SJSA1 (cell line): ENCODE measurements at regions not wholly inside any gene's neighbourhood (a gene's known extent, or its start where the extent isn't known, plus 50 kb on each side); places are given as distances from the start of the nearest gene placed in this dataset.
"Not testable (repeated sequence)": the region's sequence is repeated elsewhere in the genome, so short reads cannot be mapped to it uniquely, and the experiment has no call there.

ENCODE experiments used
- DNase-seq, 2 experiments: peaks; one replicate each; pipeline ENCODE4 v3.0.0-alpha.2; 2015 to 2020; ENCODE audit warnings: low spot score in 2 of 2, low read depth in 1 of 2
- H3K27ac ChIP-seq: fragments of 250-450 bp; sonication (Bioruptor Pico); 2 replicates; pipeline ENCODE4 v1.5.1; 2020; ENCODE audit warnings: mild to moderate bottlenecking, moderate library complexity
- H3K27me3 ChIP-seq: fragments of 250-450 bp; sonication (Bioruptor Pico); replicated peaks from 2 replicates; pipeline ENCODE4 v1.5.1; 2020; ENCODE audit warnings: mild to moderate bottlenecking, moderate library complexity
- H3K36me3 ChIP-seq: fragments of 250-450 bp; sonication (Bioruptor Pico); 2 replicates; pipeline ENCODE4 v1.5.1; 2020; ENCODE audit warnings: mild to moderate bottlenecking
- H3K4me1 ChIP-seq: fragments of 250-450 bp; sonication (Bioruptor Pico); replicated peaks from 2 replicates; pipeline ENCODE4 v1.6.1; 2021; ENCODE audit warnings: mild to moderate bottlenecking
- H3K4me3 ChIP-seq: fragments of 250-450 bp; sonication (Bioruptor Pico); 2 replicates; pipeline ENCODE4 v1.5.1; 2020; ENCODE audit warnings: mild to moderate bottlenecking
- H3K9me3 ChIP-seq: fragments of 250-450 bp; sonication (Bioruptor Pico); replicated peaks from 2 replicates; pipeline ENCODE4 v1.5.1; 2020; ENCODE audit warnings: mild to moderate bottlenecking

- no peak overlapping the region for H3K4me3 ChIP-seq
- H3K4me1 ChIP-seq, result no peaks in the 10 kb centered on the region
- no peak for DNase-seq
- H3K27me3 ChIP-seq, result no peaks in the 10 kb centered on the region
- no peaks in the 10 kb centered on the region for H3K36me3 ChIP-seq
- 0 out of 2 replicates have a peak, but pooled peaks cover 2% of the 10 kb centered on the region for H3K9me3 ChIP-seq
- no peak overlapping the region for H3K27ac ChIP-seq
Observed at GRCh38 chr5:18652404-18653215, 1018.4 kb downstream of the TAF11L14 start.

- H3K9me3 ChIP-seq, result 0 out of 2 replicates have a peak, but pooled peaks cover 2% of the 10 kb centered on the region
- H3K27ac ChIP-seq, result no peak overlapping the region
- no peaks in the 10 kb centered on the region for H3K4me1 ChIP-seq
- no peak overlapping the region for H3K4me3 ChIP-seq
- DNase-seq, result no peak
- H3K27me3 ChIP-seq, result no peaks in the 10 kb centered on the region
- no peaks in the 10 kb centered on the region for H3K36me3 ChIP-seq
Observed at GRCh38 chr5:18653216-18653752, 1019.0 kb downstream of the TAF11L14 start.

GRCh38 chr5:18660511-18660910 is 1026.3 kb downstream of the TAF11L14 start:
- no peak for DNase-seq
- no peaks in the 10 kb centered on the region for H3K9me3 ChIP-seq
- no peak overlapping the region for H3K27ac ChIP-seq
- no peaks in the 10 kb centered on the region for H3K27me3 ChIP-seq
- no peaks in the 10 kb centered on the region for H3K4me1 ChIP-seq
- H3K36me3 ChIP-seq, result no peaks in the 10 kb centered on the region
- no peak overlapping the region for H3K4me3 ChIP-seq

GRCh38 chr5:18662231-18662630 is 1028.0 kb downstream of the TAF11L14 start:
- Histone ChIP-seq H3K36me3 (no peaks in the 10 kb centered on the region), H3K4me3 (no peak overlapping the region), H3K27ac (no peak overlapping the region), H3K9me3 (no peaks in the 10 kb centered on the region), H3K27me3 (no peaks in the 10 kb centered on the region), H3K4me1 (no peaks in the 10 kb centered on the region)
- DNase-seq, result no peak

- not testable (repeated sequence) for DNase-seq, H3K27me3 ChIP-seq, H3K9me3 ChIP-seq, H3K4me1 ChIP-seq, H3K27ac ChIP-seq, H3K4me3 ChIP-seq, H3K36me3 ChIP-seq
Observed at GRCh38 chr5:18674212-18674611, 1040.0 kb downstream of the TAF11L14 start.

GRCh38 chr5:18675041-18675440 is 1040.8 kb downstream of the TAF11L14 start:
- H3K4me3 ChIP-seq, result no peak overlapping the region
- no peaks in the 10 kb centered on the region for H3K4me1 ChIP-seq
- 0 out of 2 replicates have a peak, but pooled peaks cover 2% of the 10 kb centered on the region for H3K27me3 ChIP-seq
- no peak for DNase-seq
- no peaks in the 10 kb centered on the region for H3K9me3 ChIP-seq
- no peaks in the 10 kb centered on the region for H3K36me3 ChIP-seq
- no peak overlapping the region for H3K27ac ChIP-seq

GRCh38 chr5:18686253-18686652 is 1052.0 kb downstream of the TAF11L14 start:
- H3K4me3 ChIP-seq, result no peak overlapping the region
- no peaks in the 10 kb centered on the region for H3K36me3 ChIP-seq
- H3K9me3 ChIP-seq, result no peaks in the 10 kb centered on the region
- H3K4me1 ChIP-seq, result no peaks in the 10 kb centered on the region
- H3K27ac ChIP-seq, result no peak overlapping the region
- DNase-seq, result no peak
- no peaks in the 10 kb centered on the region for H3K27me3 ChIP-seq

GRCh38 chr5:18687429-18687828 is 1053.2 kb downstream of the TAF11L14 start:
- DNase-seq, result no peak
- Histone ChIP-seq H3K4me1 (no peaks in the 10 kb centered on the region), H3K27ac (no peak overlapping the region)

GRCh38 chr5:18699681-18700080 is 1065.4 kb downstream of the TAF11L14 start:
- no peak overlapping the region for H3K27ac ChIP-seq
- H3K4me3 ChIP-seq, result no peak overlapping the region
- H3K36me3 ChIP-seq, result no peaks in the 10 kb centered on the region
- DNase-seq, result no peak
- 0 out of 2 replicates have a peak, but pooled peaks cover 4% of the 10 kb centered on the region for H3K4me1 ChIP-seq
- no peaks in the 10 kb centered on the region for H3K27me3 ChIP-seq
- H3K9me3 ChIP-seq, result no peaks in the 10 kb centered on the region

More at GRCh38 chr5:18687429-18687828, 1053.2 kb downstream of the TAF11L14 start:
- Histone ChIP-seq H3K4me3 (no peak overlapping the region), H3K27me3 (no peaks in the 10 kb centered on the region), H3K9me3 (no peaks in the 10 kb centered on the region), H3K36me3 (no peaks in the 10 kb centered on the region)

- no peak for DNase-seq
- H3K36me3 ChIP-seq, result no peaks in the 10 kb centered on the region
- no peak overlapping the region for H3K4me3 ChIP-seq
- H3K27me3 ChIP-seq, result no peaks in the 10 kb centered on the region
- no peak overlapping the region for H3K27ac ChIP-seq
- H3K4me1 ChIP-seq, result 0 out of 2 replicates have a peak, but pooled peaks cover 4% of the 10 kb centered on the region
- H3K9me3 ChIP-seq, result no peaks in the 10 kb centered on the region
Observed at GRCh38 chr5:18702821-18703220, 1068.6 kb downstream of the TAF11L14 start.

GRCh38 chr5:18712936-18713485 is 1078.8 kb downstream of the TAF11L14 start:
- Histone ChIP-seq H3K27me3 (no peaks in the 10 kb centered on the region), H3K9me3 (no peaks in the 10 kb centered on the region), H3K27ac (no peak overlapping the region), H3K36me3 (no peaks in the 10 kb centered on the region), H3K4me1 (no peaks in the 10 kb centered on the region), H3K4me3 (no peak overlapping the region)
- DNase-seq, result no peak

GRCh38 chr5:18720002-18720401 is 1085.7 kb downstream of the TAF11L14 start:
- Histone ChIP-seq H3K27me3 (no peaks in the 10 kb centered on the region), H3K9me3 (no peaks in the 10 kb centered on the region), H3K36me3 (no peaks in the 10 kb centered on the region), H3K4me1 (no peaks in the 10 kb centered on the region), H3K4me3 (no peak overlapping the region), H3K27ac (no peak overlapping the region)
- DNase-seq, result no peak

- no peak overlapping the region for H3K4me3 ChIP-seq
- no peaks in the 10 kb centered on the region for H3K36me3 ChIP-seq
- no peaks in the 10 kb centered on the region for H3K4me1 ChIP-seq
- no peaks in the 10 kb centered on the region for H3K27me3 ChIP-seq
- DNase-seq, result no peak
- H3K9me3 ChIP-seq, result no peaks in the 10 kb centered on the region
- no peak overlapping the region for H3K27ac ChIP-seq
Observed at GRCh38 chr5:18732556-18733479, 1098.6 kb downstream of the TAF11L14 start.
